SK-N-DZ (cell line): ENCODE measurements at regions not wholly inside any gene's neighbourhood (a gene's known extent, or its start where the extent isn't known, plus 50 kb on each side); places are given as distances from the start of the nearest gene placed in this dataset.

Source experiments
- DNase-seq: peaks from one replicate; pipeline ENCODE4 v3.0.0-alpha.2; 2015; ENCODE audit warnings: low spot score

DNA sequence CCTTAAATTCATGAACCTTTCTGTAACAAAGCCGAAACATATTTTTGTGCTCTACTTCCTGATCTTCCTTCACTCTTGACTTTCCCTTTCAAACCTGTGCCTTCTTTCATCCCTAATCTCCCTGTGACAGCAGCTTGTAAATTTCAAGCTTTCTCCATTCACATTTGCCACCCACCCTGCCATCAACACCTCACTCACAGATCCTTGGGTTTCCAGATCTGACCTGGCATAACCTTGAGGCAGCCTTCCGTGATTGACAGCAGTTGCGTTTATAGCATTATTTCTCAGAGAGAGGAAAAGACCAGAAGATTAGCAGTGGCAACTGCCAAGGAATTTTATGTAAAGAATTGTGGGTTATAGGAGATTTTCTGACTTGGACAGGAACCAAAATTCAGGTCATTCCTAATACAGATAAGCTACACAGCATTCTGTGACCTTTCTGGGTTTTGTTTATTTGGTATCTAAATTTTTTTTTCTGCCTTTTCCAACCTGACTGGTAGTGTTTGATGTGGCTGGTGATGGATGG, 260.0 kb downstream of the NR2F1-AS1 start:
- DNase-seq = peak; percentile 25

GRCh38 chr5:93313672-93314071, 267.3 kb downstream of the NR2F1-AS1 start:
- no peak for DNase-seq

DNA sequence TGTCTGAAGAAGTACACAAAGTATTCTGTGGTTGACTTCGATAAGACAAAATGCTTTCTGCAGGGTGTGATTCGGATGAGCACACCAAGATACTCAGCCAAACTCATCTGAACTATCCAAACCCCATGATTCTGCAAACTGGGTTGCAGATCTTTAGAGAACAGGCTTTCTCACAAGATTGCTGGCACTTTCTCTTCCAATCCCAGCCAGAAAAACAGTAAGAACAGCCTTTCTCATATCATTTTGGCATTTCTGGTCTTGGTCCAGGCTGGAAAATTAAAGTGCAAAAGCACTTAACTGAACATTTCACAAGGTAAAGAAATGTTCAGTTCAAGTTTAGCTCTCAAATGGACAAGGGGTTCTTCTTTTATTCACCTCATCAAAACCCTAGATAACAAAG, 269.1 kb downstream of the NR2F1-AS1 start:
- no peak for DNase-seq

DNA sequence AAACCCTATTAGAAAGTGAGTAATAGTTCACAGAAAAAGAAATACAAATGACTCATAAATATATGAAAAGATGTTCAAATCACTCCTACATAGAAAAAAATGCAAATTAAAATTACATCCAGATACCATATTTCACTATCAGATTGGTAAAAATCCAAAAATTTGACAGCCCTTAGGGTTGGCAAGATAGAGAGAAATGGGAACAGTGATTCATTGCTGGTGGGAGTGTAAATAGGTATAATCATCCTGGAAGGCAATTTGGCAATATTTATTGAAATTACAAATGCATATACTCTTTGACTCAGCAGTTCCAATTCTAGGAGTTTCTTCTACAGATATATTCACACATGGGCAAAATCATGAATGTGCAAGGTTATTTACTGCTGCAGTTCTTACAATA, 273.5 kb downstream of the NR2F1-AS1 start:
- no peak for DNase-seq

DNA sequence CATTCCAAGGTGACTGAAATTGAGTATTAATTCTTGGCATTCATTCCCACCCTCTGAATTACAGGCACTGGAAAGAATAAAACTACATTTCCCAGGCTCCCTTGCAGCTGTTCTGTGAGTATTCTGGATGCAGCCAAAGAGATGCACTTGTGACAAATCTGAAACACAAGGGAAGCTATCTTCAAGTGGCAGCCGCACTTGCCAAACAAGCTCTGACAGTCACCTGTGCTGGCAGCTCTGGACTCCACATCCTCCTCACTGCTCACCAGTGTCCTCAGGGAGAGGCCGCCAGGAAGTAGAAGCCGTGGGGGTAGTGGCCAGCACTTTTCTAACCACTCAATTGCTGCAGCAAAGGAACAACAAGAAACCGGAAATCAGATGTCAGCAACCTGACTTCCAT, 275.0 kb downstream of the NR2F1-AS1 start:
- DNase-seq = peak; percentile 9

GRCh38 chr5:93304456-93305250, 276.4 kb downstream of the NR2F1-AS1 start:
- DNase-seq = no peak

- DNase-seq = peak; percentile 75
These were observed 277.7 kb downstream of the NR2F1-AS1 start for GRCh38 chr5:93303291-93303691.

DNA sequence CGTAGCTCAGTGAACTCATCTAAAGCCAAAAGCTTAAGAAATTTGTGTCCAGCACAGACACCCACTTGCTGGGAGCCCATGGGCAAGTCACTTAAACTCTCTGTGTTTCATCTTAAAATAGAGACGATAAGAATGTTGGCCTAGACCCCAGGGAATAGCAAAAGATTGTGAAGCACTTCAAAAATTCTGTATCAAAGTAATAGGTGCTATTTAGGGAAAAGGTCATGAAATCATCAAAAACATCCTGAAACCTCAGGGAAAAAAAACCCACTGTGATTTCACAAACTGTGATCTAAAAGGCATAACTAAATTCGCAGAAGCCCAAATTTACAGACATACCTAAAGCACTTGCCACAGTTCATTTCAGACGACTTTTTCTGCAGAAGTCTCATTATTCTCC, 278.3 kb downstream of the NR2F1-AS1 start:
- no peak for DNase-seq

DNA sequence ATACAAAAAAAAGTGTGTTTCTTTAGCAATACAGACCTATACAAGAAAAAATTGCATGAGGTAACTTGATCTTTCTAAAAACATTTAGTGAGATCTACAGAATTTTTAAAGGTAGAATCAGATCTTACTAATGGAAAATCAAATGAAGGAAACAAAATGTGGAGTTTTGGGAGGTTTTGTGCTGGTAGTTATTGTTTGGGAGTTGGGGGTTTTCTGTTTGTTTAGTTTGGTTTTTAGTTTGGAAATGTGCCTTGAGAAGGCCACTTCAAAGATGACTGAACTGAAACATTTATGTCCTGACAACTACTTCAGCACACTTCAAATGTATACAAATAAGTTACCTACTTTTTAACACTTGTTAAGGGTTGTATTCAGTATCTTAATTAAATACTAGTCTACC, 280.1 kb downstream of the NR2F1-AS1 start:
- no peak for DNase-seq

DNA sequence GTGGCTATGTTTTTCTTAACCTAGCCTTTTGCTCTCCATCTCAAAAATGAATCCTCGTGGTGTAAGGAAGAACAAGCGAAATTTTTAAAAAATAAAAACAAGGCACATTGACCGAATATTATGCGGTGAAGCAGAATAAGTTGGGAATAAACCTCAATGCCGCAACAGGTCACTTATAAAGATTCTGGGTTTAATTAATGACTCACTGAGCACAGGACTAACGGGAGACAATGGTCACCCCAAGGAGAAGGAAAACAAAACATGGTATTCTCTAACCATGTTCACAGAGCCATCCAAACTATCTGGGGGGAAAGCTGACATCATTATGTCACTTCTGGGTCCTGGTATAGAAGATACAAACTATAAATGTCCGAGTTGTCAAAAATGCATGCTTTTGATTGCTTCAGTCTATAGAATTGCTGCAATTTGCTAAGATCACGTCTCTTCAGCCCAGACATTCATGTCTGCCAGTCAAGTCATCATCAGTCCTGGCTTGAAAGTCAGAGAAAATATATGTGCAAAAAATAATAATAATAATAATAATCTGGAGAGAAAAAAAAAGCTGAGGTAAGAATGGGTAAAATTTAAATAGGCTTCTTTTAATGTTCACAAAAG, 280.6 kb downstream of the NR2F1-AS1 start:
- DNase-seq = no peak

GRCh38 chr5:93299681-93300308, 281.2 kb downstream of the NR2F1-AS1 start:
- no peak for DNase-seq

GRCh38 chr5:93297116-93297515, 283.9 kb downstream of the NR2F1-AS1 start:
- no peak for DNase-seq

GRCh38 chr5:93296338-93296737, 284.7 kb downstream of the NR2F1-AS1 start:
- no peak for DNase-seq

DNA sequence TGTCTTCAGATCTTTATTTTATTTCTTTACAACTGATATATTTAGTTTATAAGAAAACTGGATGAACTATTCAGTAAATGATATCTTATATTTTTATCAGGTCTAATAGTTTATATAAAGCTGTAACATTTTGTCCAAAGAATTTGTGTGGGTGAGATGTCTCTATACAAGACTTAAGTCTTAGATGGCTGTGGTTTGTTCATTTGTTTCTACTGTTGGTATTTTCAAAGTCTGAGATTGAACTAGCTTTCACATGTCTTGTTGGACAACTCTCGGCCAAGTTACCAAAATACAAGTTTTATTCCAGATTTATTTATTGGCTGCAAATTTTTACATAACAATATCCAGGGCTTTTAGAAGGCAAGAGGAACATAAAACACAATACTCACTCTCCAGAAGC, 286.0 kb downstream of the NR2F1-AS1 start:
- no peak for DNase-seq

GRCh38 chr5:93294199-93294598, 286.8 kb downstream of the NR2F1-AS1 start:
- DNase-seq = no peak

GRCh38 chr5:93289942-93290341, 291.1 kb downstream of the NR2F1-AS1 start:
- no peak for DNase-seq

DNA sequence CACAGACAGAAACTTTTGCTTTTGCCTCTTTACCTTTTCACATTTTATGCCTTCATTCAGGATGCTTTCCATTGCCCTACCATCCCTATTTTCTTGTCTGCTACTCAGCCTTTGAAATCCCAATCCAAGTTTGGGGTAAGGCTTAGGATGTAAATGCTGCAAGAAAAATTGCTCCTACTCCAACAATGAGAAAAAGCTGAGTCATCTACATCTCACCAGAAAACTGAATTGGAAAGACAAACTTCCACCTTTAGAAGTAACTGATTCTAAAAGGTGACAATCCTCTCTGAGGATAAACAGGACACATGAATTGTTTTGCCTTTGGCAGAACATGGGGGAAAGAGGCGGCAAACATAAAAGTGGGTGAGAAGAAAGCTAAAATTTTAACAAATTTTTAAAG, 295.6 kb downstream of the NR2F1-AS1 start:
- no peak for DNase-seq

DNA sequence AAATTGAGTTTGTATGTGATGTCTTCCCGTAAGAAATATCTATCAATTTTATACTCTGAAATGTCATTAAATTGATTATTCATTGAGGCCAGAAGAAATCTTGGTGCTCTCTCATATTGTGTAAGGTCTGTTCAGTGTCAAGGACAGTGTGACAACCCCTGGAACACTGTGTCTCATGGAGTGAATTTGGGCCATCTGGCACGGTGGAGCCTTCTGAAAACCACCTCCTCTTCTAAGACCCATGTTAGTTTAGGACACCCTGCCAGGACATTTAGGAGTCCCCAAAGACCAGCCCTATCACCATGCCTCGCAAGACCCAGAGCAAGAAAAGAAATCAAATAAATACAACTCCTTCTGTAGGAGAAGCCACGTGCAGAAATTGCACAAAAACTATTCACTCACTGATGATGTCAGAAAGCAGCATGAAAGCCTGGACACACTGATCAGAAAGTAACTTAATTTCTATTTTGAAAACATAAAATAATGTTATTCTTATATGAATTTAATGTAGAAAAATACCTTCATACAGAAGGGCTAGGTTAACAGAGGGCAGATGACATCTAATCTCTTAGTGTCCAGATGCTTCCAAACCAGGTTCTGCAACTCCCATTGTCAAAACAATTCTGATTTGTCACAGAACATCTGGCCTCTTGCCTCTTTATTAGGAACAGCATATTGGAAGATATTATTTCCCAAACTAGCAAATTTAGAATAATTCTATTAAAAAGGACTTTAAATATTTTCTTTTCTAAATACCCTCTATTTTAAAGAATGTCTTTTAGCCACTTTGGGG, 298.8 kb downstream of the NR2F1-AS1 start:
- peak; percentile 72 for DNase-seq

- DNase-seq = peak; percentile 84
These were observed 300.5 kb downstream of the NR2F1-AS1 start for GRCh38 chr5:93280518-93280917.

GRCh38 chr5:93279296-93279963, 301.6 kb downstream of the NR2F1-AS1 start:
- peak; percentile 97 for DNase-seq

DNA sequence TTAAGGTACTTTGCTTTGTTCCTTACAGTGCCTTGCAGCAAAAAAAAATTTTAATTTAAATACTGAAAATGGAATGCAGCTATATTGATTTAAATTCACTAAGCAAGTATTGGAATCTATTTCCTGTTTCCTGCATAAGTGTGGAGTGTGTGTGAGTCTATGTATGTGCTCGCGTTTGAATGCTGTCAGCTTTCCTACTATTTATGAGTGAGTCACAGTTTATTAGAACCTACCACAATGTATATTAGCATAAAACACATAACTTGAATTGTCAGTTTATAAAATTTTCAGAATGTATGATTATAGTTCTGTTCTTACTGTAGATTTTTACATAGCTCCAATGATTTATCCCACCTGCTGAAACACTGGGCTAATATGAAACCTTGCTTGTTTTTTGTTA, 302.1 kb downstream of the NR2F1-AS1 start:
- peak; percentile 9 for DNase-seq
